Natural killer cell (primary cell): ENCODE measurements at regions not wholly inside any gene's neighbourhood (a gene's known extent, or its start where the extent isn't known, plus 50 kb on each side); places are given as distances from the start of the nearest gene placed in this dataset.

ENCODE experiments used
- ATAC-seq, 3 donors: fragments of 150-1000 bp in 2 of 3; fragments of 200-7000 bp in 1 of 3; cut with Tn5 transposase; 1 replicate in 1 of 3; 2 replicates in 2 of 3; pipeline ENCODE4 v1.10.0; 2021; ENCODE audit warnings: mild to moderate bottlenecking in 2 of 3, moderate library complexity in 2 of 3
- DNase-seq, 2 donors: peaks; one replicate each; pipeline versions ENCODE4 v3.0.0 to v3.0.0-alpha.2; 2013 to 2021; ENCODE audit warnings: mixed read lengths in 1 of 2
- H3K27ac ChIP-seq: one replicate; pipeline ENCODE4 v1.5.1; 2013; ENCODE audit warnings: mild to moderate bottlenecking, low read length
- H3K27me3 ChIP-seq: one replicate; pipeline ENCODE4 v1.6.1; 2013; ENCODE audit warnings: low read length; ENCODE audit not compliant: control insufficient read depth, insufficient read depth
- H3K36me3 ChIP-seq: one replicate; pipeline ENCODE4 v1.6.1; 2013; ENCODE audit warnings: low read length; ENCODE audit not compliant: control insufficient read depth, insufficient read depth
- H3K4me1 ChIP-seq: one replicate; pipeline ENCODE4 v1.6.1; 2013; ENCODE audit warnings: low read length; ENCODE audit not compliant: control insufficient read depth, insufficient read depth
- H3K4me3 ChIP-seq: one replicate; pipeline ENCODE4 v1.5.1; 2013; ENCODE audit warnings: low read length
- H3K9me3 ChIP-seq: one replicate; pipeline ENCODE4 v1.6.1; 2013; ENCODE audit warnings: low read length; ENCODE audit not compliant: control insufficient read depth, insufficient read depth
- H3K27ac Mint-ChIP-seq, 2 donors: one replicate each; pipeline ENCODE4 v1.8.0; 2022; ENCODE audit warnings: mild to moderate bottlenecking in 2 of 2, mixed read lengths in 2 of 2, moderate library complexity in 1 of 2
- H3K27me3 Mint-ChIP-seq, 2 donors: one replicate each; pipeline ENCODE4 v1.8.0; 2022; ENCODE audit warnings: low read depth in 2 of 2, mixed read lengths in 2 of 2
- H3K36me3 Mint-ChIP-seq: one replicate; pipeline ENCODE4 v1.8.0; 2022; ENCODE audit warnings: mixed read lengths
- H3K4me1 Mint-ChIP-seq, 2 donors: one replicate each; pipeline ENCODE4 v1.8.0; 2022; ENCODE audit warnings: mixed read lengths in 2 of 2
- H3K4me3 Mint-ChIP-seq: one replicate; pipeline ENCODE4 v1.8.0; 2022; ENCODE audit warnings: mild to moderate bottlenecking, moderate library complexity, mixed read lengths
- H3K9me3 Mint-ChIP-seq, 2 donors: one replicate each; pipeline ENCODE4 v1.8.0; 2022; ENCODE audit warnings: mixed read lengths in 2 of 2
- WGBS: methylation state at CpG from one replicate; pipeline ENCODE4 v1.1.7; 2013; ENCODE audit warnings: missing lambda C conversion rate; ENCODE audit not compliant: insufficient coverage; 5-methylcytosine and 5-hydroxymethylcytosine counted together
- intact Hi-C: fragments of 100-400 bp; cut with micrococcal nuclease; formaldehyde crosslinking; loops from one replicate; pipeline ENCODE4 v1.14.2; 2022
- TF ChIP-seq, protein P1 (sequence below): fragments of 200-600 bp; IDR thresholded peaks from one replicate; pipeline ENCODE4 v1.8.0; 2022; ENCODE audit warnings: antibody characterized with exemption

DNA sequence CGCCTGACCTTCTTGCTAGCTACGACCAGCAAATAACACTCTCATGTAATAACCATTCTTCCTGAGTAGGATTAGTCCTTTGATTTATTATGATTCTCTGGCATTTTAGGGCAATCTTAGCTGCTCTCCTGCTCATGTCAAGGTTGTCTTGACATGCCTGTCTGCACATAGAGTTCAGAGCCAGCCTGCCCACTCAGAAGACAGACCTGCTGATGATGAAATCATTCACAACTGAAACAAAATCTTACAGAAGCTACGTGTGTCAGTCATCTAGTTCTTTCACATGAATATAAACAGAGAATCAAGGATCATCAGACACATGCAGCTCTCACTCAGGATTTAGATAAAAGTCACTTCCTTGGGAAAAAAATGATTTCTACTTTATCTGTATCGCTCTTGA is 173.6 kb upstream of the LYSMD4 start:
- Histone ChIP-seq H3K27ac (no peak overlapping the region), H3K36me3 (no peaks in the 10 kb centered on the region), H3K9me3 (no peaks in the 10 kb centered on the region), H3K27me3 (no peaks in the 10 kb centered on the region), H3K4me1 (no peaks in the 10 kb centered on the region), H3K4me3 (no peak overlapping the region)
- H3K4me3 Mint-ChIP-seq, result no peak overlapping the region
- 95% methylated on average over 4 of the region's 4 CpGs for WGBS
- TF ChIP-seq, protein P1, sequence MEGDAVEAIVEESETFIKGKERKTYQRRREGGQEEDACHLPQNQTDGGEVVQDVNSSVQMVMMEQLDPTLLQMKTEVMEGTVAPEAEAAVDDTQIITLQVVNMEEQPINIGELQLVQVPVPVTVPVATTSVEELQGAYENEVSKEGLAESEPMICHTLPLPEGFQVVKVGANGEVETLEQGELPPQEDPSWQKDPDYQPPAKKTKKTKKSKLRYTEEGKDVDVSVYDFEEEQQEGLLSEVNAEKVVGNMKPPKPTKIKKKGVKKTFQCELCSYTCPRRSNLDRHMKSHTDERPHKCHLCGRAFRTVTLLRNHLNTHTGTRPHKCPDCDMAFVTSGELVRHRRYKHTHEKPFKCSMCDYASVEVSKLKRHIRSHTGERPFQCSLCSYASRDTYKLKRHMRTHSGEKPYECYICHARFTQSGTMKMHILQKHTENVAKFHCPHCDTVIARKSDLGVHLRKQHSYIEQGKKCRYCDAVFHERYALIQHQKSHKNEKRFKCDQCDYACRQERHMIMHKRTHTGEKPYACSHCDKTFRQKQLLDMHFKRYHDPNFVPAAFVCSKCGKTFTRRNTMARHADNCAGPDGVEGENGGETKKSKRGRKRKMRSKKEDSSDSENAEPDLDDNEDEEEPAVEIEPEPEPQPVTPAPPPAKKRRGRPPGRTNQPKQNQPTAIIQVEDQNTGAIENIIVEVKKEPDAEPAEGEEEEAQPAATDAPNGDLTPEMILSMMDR, result no peak
- peaks cover 4 to 10% of the 10 kb centered on the region in 2 donors for H3K27me3 Mint-ChIP-seq
- intact Hi-C loops, result no loop called here
- no peak overlapping the region for H3K27ac Mint-ChIP-seq
- H3K9me3 Mint-ChIP-seq, result no peaks in the 10 kb centered on the region
- ATAC-seq, result no peak
- no peaks in the 10 kb centered on the region for H3K36me3 Mint-ChIP-seq
- H3K4me1 Mint-ChIP-seq, result no peaks in the 10 kb centered on the region
- DNase-seq, result no peak

DNA sequence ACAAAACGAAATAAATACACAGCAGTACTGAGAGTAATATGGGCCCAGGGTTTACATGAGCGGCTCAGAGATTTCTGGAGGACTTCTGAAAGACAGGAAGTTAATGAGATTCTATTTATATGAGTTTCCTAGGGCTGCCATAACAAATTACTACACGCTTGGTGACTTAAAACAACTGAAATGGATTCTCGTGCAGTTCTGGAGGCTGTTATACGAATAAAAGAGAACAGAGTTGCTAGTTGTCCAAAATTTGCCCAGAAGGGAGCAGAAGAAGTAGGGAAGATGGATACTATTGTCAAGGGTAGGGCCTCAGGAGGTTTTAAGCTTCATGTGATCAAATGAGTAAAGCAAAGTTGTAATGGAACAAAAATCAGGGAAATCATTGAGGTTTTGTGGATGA is 173.1 kb upstream of the LYSMD4 start:
- Histone ChIP-seq H3K27ac (no peak overlapping the region), H3K4me3 (no peak overlapping the region), H3K4me1 (no peaks in the 10 kb centered on the region), H3K36me3 (no peaks in the 10 kb centered on the region), H3K27me3 (no peaks in the 10 kb centered on the region), H3K9me3 (no peaks in the 10 kb centered on the region)
- DNase-seq (no peak), ATAC-seq (no peak)
- H3K27me3 Mint-ChIP-seq, result peaks cover 3 to 10% of the 10 kb centered on the region in 2 donors
- intact Hi-C loops, result no loop called here
- no peaks in the 10 kb centered on the region for H3K36me3 Mint-ChIP-seq
- H3K9me3 Mint-ChIP-seq, result no peaks in the 10 kb centered on the region
- H3K27ac Mint-ChIP-seq, result no peak overlapping the region
- H3K4me1 Mint-ChIP-seq, result no peaks in the 10 kb centered on the region
- WGBS, result 94% methylated on average over 5 of the region's 5 CpGs
- TF ChIP-seq, protein P1, result no peak
- no peak overlapping the region for H3K4me3 Mint-ChIP-seq

DNA sequence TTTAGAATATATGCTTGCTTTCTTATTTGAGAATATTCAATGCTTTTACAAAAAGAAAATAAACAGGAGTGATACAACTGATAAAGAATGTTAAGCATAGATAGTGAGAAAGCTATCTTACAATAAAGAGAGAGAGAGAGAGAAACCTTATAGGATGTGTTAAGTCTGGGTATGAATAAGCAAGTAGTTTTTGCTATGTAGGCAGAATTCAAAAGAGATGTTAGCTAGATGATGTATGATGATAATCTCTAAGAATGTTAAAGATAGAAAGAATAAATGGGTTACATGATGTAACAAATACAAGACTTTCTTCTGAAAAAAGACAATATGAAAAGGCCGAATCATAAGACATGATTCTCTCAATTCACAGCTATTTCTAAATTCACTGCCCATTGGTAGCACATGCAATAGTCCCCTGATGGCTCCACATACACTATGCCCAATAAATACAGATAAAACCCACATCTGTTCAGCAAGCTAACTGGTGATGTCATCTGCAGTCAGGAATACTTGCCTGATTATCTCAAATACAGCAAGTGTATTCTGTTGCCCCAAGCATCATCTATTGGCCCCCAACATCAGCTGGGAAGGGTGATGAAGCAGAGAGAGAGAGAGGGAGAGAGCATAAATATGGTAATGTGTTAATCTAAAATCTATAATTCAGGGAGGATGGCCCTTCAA is 169.2 kb upstream of the LYSMD4 start:
- no peaks in the 10 kb centered on the region for H3K4me1 Mint-ChIP-seq
- ATAC-seq (no peak), DNase-seq (no peak)
- no peak overlapping the region for H3K4me3 ChIP-seq
- no peaks in the 10 kb centered on the region for H3K4me1 ChIP-seq
- no peak overlapping the region for H3K27ac ChIP-seq
- no peaks in the 10 kb centered on the region for H3K9me3 Mint-ChIP-seq
- H3K27me3 Mint-ChIP-seq, result peaks cover 3 to 28% of the 10 kb centered on the region in 2 donors
- no peaks in the 10 kb centered on the region for H3K9me3 ChIP-seq
- intact Hi-C loops, result no loop called here
- no peaks in the 10 kb centered on the region for H3K27me3 ChIP-seq
- no peaks in the 10 kb centered on the region for H3K36me3 ChIP-seq
- 100% methylated on average over 1 of the region's 1 CpG for WGBS
- no peak overlapping the region for H3K4me3 Mint-ChIP-seq
- no peaks in the 10 kb centered on the region for H3K36me3 Mint-ChIP-seq
- TF ChIP-seq, protein P1, result no peak
- H3K27ac Mint-ChIP-seq, result no peak overlapping the region

DNA sequence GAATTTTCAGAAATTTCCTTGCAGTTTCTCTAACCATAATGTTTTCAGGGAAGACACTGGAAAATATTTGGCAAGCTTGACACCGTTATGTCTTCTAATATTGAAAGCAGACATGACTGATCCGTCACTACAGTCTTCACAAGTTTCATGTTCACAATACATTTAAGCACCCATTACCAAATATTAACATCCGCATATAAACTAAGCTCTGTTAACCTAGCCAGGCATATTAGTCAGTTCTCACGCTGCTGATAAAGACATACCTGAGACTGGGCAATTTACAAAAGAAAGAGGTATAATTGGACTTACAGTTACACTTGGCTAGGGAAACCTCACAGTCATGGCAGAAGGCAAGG is 162.7 kb upstream of the LYSMD4 start:
- TF ChIP-seq, protein P1, result no peak
- Histone ChIP-seq H3K27ac (no peak overlapping the region), H3K36me3 (no peaks in the 10 kb centered on the region), H3K27me3 (no peaks in the 10 kb centered on the region), H3K4me3 (no peak overlapping the region), H3K9me3 (no peaks in the 10 kb centered on the region), H3K4me1 (no peaks in the 10 kb centered on the region)
- 95% methylated on average over 4 of the region's 4 CpGs for WGBS
- Mint-ChIP-seq H3K4me1 (no peaks in the 10 kb centered on the region), H3K9me3 (no peaks in the 10 kb centered on the region), H3K27me3 (peaks cover 0 to 20% of the 10 kb centered on the region in 2 donors), H3K36me3 (no peaks in the 10 kb centered on the region), H3K4me3 (no peak overlapping the region), H3K27ac (no peak overlapping the region)
- no peak for DNase-seq
- no peak for ATAC-seq
- intact Hi-C loops, result no loop called here
